D341Med (cell line): ENCODE measurements at regions not wholly inside any gene's neighbourhood (a gene's known extent, or its start where the extent isn't known, plus 50 kb on each side); places are given as distances from the start of the nearest gene placed in this dataset.
A peak's percentile ranks its signal among the peaks of the same experiment; 100 is the strongest.
"Not testable (repeated sequence)": the region's sequence is repeated elsewhere in the genome, so short reads cannot be mapped to it uniquely, and the experiment has no call there.

Source experiments
- DNase-seq: peaks from one replicate; pipeline ENCODE4 v3.0.0; 2012; ENCODE audit warnings: low spot score

DNA sequence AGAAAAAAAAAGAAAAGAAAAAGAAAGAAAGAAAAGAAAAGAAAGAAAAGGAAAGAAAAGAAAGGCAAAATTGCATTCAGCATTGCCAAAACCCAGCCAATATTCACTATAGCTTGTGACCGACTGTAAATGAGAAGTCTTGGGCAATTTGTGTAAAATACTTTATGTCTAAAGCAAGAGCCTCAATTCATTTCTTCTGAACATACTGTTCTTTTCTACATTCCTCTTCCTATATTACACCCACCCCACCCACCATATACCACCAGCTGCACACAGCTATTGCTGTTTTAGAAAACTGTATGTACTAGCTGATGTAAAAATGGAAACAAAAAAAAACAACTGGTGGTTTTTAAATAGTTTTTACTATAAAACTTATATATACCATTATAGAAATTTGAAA lies 156.9 kb upstream of the TTC29 start:
- no peak for DNase-seq

DNA sequence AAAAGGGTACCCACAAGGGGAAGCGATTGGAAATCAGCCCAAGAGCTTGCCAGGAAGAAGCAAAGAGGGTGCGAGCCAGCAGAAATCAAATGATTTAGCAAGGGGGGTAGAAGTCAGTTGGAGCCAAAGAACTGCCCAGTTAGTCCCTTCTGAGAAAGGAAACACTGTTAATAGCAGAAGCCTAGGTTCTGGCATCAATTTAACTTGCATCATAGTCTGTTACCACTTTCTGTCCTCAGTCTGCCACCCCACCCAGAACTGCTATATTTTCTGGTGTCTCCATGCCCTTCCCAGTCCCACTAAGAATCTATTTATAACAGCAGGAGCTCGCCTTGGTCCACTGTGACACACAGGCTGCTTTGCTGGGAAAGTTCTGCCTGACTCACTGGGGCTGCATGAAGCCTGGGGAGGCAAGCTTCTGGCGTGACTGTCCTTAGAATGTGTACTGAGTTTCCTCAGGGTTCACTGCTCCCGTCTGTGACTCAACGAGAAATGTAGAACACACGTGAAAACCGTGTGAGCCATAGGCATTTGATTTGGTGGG lies 157.8 kb upstream of the TTC29 start:
- no peak for DNase-seq

DNA sequence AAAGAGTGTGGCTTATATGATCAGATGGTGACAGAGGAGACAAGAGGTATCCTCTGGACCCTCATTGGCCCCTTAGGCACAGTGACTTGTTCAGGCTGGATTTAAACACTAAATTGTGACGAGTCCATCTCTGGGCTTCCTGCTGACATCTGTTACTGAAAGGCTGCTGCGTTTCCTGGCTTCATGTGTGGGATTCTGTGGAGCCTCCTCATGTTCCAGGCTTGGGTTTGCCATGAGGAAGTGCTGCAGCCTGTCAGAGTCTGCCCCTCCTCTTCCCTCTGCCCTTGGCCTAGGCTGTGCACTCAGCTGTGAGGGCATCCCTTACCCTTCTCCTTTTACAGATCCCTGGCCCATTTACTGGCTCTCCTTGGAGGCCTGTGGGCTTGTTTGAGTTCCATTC lies 159.1 kb upstream of the TTC29 start:
- no peak for DNase-seq

DNA sequence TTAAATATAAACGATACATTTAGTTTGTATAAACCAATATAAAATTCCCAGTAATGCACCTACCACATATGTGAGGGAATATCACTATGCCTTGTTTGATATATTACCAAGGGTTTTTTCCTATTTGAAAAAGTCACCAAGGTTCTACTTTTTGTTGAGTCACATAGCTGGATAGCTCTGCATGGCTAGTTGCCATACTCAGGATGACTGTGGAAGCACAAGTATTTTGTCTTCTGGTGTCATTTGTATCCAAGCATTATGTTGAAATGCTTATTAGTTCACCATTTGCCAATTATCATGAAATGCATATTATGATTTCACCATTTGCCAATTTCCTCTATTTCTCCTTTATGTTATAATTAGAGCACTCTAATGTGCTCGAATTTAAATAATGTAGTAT lies 162.7 kb upstream of the TTC29 start:
- no peak for DNase-seq

DNA sequence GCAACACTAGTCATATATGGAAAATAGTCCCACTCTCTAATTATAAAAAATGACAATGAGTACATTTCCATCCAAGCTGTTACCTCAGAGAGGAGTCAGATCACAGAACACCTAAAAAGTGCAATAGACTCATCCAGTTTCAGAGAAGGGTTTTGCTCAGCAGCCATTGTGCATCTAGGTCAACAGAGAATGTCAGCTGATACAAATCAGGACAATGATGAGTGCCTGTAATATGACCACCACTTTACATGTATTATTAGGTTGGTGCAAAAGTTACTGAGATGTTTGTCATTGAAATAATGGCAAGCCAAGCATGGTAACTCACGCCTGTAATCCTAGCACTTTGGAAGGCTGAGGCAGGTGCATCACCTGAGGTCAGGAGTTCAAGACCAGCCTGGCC lies 164.1 kb upstream of the TTC29 start:
- no peak for DNase-seq

DNA sequence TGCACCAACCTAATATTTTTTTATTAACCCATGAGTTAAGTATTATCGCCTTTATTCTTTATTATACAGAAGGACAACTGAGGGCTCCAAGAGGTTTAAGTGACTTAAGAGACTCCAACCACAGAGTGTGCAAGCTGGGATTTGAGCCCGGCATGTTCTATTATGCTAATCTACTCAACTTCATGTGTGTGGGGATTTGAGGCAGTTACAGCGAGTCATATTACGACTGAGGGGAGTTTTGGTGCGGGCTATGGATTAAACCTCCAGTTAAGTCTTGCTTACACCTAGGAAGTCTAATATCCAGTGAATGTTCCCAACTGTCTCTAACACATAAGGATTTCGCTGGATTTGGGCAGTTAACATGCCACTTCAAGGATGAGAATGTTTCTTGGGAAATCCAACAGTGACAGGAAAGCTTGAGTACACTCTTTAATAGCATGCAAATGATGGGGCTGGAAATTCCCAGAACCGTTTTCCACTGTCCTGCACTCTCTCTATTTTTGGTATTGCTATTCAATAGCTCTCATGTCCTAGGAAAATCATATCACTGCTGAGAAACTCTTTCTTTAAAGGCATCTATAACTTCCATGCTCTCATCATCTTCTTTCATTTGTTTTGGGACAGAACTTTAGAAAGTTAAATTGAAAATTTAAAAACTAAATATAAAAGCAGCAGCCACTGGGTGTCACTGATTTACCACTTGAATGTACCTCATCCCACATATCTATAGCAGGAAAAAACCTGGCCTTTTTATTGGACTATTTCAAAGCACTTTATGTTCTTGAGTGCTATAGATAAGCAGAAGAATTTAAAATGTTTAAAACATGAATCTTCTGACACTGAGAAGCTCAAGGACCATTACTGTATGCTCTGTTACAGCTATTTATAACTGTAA lies 165.1 kb upstream of the TTC29 start:
- DNase-seq, result no peak

DNA sequence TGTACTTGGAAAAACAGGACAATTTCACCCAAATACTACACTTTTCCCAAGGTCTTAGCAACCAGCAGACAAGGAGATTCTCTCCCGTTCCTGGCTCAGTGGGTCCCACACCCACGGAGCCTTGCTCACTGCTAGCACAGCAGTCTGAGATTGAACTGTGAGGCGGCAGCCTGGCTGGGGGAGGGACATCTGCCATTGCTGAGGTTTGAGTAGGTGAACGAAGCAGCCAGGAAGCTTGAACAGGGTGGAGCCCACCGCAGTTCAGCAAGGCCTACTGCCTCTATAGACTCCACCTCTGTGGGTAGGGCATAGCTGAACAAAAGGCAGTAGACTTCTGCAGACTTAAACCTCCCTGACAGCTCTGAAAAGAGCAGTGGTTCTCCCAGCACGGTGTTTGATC lies 166.5 kb upstream of the TTC29 start:
- DNase-seq, result not testable (repeated sequence)

DNA sequence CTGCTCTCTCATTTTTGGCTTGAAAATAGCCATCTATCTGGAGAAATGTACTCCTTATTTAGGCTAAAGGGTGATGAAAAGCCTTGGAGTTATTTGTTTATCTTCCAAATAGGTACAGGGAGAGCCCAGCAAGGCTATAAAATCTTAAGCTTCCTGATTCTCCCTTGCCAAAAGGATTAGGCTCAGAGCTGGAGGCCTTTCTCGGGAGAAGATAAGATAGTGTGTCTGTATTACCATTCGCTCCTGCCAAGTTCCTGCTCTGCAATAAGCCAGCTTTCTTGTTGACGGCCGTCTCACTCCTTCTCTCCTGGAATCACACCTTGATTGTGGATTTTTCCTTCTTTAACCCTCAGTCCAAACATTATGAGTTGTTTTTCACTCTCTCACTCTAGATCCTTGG lies 171.8 kb upstream of the TTC29 start:
- peak; percentile 47 for DNase-seq

DNA sequence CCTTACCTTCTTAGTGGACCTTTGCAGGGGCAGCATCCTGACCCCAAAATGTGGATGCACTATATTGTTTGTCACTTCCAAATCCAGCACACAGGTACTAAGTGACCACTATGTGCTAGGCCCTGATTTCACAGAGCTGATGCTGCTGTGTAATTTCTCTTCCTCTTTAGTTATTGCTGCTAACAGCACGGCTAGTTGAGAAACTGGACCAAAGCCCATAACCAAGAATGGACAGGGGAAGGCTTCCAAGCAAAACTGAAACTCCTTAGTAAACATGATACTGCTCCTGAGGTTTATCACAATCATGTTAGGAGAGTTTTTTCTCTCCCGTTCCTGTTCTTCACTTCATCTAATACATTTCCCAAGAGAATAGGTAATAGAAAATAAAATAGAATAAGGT lies 172.9 kb upstream of the TTC29 start:
- DNase-seq, result no peak

DNA sequence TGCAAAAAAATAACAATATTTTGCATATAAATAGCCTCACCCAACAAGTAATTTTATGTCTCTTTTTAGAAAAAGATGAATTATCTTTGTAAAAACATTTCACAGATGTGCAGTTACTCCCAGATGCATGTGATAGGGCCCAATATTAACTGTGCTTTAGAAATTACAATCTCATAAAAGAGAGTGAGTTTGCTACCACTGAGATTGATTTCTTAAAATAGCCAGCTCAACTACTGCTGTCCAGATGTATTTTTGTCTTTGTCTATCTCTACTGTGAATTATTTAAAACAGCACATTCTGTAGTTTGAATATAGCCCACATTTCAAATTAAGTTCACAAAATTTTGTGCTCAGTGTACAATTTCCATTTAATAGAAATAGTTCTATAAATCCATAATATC lies 177.0 kb upstream of the TTC29 start:
- no peak for DNase-seq

DNA sequence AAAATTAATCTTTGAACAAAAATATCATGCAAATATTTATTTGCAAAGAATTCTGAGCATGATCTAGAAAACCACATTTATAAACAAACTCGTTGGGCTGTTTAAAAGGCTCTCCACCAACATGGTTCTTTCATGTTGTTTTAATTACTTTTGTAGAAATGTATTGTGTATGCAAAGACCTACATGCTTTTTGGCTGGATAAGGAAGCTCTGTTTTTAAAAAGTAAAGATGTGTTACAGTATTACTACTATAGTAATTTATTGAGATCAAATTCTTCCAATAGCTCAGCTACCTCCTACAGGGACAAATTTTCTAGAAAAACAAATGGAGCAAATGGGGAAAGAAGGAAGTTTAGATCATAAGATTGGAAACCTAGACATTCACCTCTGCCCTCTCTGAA lies 177.5 kb upstream of the TTC29 start:
- DNase-seq, result no peak

DNA sequence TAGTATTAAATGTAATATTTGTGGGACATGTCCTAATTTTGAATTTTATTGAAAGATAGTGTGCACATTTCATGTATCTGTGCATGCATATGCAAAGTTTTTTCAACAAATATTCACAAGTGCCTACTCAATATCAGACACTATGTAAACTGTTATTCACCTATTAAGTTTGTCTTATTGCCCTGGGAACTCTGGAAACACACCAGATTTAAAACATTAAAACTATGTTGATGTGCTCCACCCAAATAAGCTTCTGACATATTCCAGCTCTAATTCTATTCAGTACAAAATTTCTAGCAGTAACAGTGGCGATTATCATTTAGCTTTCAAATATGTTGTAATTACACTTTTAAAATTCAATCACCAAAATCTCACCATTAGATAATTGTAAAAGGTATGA lies 183.1 kb upstream of the TTC29 start:
- no peak for DNase-seq

DNA sequence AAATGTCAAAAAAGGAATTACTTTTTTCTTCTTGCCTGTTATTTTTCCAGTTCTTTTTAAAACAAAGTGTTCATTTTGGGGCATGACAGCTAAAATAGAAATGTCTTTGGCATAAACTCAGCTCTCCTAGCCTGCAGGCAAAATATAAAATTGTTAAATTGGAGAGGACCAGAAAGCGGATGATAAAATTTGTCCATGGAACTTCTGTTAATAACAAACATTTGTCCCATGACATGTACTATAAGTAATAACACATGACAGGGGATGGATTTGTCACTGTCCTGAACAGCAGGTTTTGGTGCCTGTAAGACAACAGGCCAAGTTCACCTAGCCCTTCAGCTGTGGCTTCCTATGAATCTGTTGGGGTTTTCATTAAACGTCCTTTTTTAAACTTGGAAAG lies 184.0 kb upstream of the TTC29 start:
- no peak for DNase-seq

DNA sequence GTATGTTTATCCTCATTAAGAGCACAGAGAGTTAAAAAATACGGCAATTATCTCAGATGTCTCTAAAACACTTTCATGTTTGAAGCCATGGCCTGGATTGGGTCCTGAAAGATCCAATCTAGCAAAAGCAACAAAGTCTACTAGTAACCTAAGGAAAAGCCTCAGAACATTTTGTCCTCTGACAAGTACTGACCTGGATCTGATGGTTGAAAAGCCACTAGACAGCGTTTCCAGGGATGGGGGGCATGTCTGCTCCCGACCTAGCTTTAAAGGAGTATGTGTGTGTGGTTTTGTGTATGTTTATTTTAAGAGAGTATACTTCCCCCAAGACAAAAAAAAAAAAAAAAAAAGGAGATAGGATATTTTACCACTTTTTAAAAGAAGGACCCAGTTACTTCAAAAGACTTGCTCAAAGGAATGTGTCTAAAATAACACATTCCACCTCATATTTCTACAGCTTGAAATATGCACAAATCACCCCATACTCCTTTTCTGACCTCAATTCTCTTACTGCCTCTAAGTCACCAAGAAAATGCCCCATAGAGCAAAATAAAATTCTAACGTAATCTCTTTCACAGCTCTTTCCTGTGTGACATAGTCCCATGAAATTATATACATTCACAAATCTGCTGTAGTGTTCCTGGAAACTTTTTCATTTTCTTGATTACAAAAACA lies 189.0 kb upstream of the TTC29 start:
- DNase-seq, result no peak

DNA sequence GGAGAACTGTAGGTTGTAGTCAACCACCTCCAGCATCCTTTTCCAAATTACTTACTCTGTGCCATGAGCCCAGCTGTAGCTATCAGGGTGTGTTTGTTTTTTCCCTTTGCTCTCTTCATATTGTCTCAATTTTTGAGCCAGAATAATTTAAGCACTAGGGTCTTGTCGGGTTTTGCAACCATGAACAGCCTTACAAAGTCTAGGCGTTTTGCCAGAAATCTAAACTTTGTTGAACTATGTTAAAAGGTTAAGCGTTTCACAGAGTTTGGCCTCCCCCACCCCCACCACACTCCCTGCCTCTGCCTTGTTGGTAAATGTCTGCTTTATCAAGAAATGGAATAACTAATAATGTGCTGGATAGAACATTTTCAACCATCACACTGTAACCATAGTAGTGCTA lies 190.6 kb upstream of the TTC29 start:
- no peak for DNase-seq

DNA sequence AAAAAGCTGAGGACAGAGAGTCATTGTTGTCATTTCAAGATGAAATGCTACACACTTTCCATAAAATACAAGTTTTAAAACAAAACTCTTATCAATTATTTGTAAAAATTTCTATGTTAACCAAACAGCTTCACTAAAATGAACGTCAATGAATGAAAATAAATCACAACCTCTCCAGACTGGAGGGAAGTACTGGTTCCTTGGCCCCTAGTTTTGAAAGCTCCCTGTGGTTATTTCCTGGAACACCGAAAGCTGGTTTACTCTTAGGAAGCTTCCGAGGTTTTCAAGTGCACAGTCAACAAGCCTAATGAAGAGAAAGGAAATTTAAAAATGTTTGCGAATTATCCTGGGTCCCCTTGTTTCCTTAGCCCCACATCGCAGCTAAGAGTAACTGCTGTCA lies 191.1 kb upstream of the TTC29 start:
- DNase-seq, result no peak

DNA sequence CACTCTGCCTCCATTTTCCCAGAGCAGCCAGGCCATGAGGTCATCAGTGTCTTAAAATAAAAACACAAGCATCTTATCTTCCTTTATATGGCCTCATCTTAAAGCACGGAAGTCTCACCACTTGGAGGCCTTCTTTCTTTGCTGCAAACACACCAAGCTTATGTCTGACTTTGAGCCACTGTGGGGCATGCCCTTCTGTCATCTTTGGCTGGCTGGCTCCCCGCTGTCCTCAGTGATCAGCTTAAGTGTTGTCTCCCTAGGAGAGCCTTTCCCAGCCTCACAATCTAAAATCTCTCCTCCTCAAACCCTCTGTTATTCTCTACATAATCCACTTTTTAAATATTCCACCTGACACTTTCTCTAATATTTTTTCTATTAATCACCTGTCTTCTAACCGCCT lies 191.6 kb upstream of the TTC29 start:
- DNase-seq, result no peak

DNA sequence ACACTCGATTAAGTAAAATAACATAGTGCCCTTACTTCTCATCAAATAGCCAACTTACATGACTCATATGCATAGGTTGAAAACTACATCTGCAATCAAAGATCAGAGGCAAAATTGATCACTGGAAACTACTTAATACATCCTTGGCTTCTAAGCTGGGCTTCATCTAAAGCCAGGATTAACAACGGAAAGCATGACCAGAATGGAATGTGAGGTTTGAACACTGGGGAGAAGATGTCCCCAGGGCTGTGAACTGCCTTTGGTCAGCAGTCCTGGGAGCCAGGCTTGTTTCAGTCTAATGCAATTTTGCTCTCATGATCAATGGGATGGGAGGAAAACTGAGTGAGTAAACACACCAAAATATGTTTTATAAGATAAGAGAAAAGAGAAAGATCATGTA lies 192.5 kb upstream of the TTC29 start:
- no peak for DNase-seq

DNA sequence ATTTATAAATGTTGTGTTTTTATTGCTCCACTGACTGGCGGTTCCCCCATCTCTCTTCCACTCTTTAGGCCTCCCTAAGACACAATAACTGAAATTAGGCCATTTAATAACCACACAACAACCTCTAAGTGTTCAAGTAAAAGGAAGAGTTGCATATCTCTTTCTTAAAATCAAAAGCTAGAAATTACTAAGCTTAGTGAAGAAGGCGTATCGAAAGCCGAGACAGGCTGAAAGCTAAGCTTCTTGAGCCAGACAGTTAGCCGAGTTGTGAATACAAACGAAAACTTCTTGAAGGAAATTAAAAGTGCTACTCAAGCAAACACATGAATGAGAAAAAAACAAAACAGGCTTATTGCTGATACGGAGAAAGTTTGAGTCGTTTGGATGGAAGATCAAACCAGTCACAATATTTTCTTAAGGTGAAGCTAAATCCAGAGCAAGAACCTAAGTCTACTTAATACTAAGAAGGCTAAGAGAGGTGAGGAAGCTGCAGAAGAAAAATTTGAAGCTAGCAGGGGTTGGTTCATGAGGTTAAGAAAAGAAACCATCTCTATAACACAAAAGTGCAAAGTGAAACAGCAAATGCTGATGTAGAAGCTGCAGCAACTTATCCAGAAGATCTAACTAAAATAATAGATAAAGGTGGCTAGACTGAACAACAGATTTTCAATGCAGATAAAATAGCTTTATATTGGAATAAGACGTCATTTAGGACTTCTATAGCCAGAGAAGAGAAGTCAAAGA lies 194.0 kb upstream of the TTC29 start:
- DNase-seq, result no peak

DNA sequence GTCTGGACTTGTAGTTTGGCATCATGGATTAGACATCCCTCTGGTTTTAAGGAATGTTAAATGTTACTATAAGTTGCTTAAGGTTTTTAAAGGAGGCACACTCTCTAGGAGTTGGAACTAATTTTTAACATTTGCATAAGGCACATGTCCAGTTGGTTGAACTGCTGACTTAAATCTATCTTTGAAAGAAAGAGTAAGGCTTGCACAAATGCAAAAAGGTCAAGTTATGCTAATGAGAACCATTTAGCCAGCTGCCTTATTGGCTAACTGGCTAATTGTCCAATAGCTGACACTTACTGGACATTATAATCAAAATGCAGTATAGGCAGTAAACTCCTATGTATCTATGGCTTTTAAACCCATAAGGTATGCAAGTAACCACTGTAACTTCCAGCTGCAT lies 206.1 kb upstream of the TTC29 start:
- DNase-seq, result no peak

DNA sequence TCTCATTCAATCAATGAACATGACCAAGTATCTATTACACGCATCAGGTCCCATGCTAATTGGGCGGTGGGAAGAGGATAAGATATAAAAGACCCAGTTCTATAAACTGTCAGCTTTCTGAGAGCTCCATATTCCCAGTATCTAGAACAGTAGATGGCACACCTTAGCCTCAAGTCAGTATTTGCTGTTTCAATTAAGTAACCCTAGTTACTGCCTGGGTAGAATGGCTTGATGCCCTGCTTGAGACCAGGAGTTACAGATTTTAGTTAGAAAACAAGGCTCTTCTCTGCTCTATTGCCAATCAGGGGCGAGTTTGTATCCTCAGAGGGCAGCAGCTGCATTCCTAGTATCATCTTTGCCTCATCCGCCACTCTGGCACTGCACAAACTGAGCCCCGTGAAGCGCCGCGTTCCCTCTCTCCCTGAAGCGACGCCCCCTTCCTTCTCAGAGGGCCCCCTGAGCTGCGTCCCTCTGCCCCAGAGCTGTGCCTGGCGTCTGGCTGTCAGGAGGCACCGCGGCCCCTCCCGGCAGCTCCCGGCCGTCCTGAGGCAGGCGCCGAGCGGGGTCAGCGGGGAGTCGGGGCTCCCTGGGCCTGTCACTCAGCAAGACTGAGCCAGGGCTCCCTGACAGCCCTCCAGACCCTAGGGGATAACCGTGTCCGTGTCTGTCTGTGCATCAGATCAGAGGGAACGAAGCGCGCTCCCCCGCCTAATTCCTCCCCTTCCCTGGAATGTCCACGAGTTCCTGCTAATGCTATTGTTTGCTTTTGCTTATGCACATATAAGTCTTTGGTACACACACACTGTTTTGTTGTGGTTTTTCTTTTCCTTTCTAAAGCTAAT lies 212.4 kb upstream of the TTC29 start:
- no peak for DNase-seq
